Kidney (tissue), 13 donors: ENCODE measurements at regions not wholly inside any gene's neighbourhood (a gene's known extent, or its start where the extent isn't known, plus 50 kb on each side); places are given as distances from the start of the nearest gene placed in this dataset.

Experiments
- DNase-seq, 5 donors: peaks; one replicate each; pipeline ENCODE4 v3.0.0-alpha.2; 2013 to 2020
- FAIRE-seq: peaks from 2 replicates; lab custom pipeline; 2012; peaks lifted over from hg19 to GRCh38; lab: Jason Lieb, UNC
- H3K27ac ChIP-seq, 2 donors: one replicate each; pipeline ENCODE4 v1.7.0; 2013; ENCODE audit warnings: low read depth in 2 of 2, low read length in 2 of 2, inconsistent platforms in 1 of 2
- H3K27me3 ChIP-seq: one replicate; pipeline ENCODE4 v1.7.1; 2013; ENCODE audit warnings: low read length, inconsistent platforms; ENCODE audit not compliant: control insufficient read depth, insufficient read depth
- H3K36me3 ChIP-seq, 3 donors: one replicate each; pipeline versions ENCODE4 v1.7.0 to v1.7.1; 2013; ENCODE audit warnings: low read length in 3 of 3, control low read depth in 1 of 3, inconsistent platforms in 1 of 3; ENCODE audit not compliant: insufficient read depth in 3 of 3, control insufficient read depth in 2 of 3
- H3K4me1 ChIP-seq, 3 donors: one replicate each; pipeline versions ENCODE4 v1.7.0 to v1.7.1; 2013; ENCODE audit warnings: low read length in 3 of 3, inconsistent platforms in 1 of 3, low read depth in 1 of 3; ENCODE audit not compliant: control insufficient read depth in 2 of 3, insufficient read depth in 2 of 3
- H3K4me3 ChIP-seq, 3 donors: one replicate each; pipeline versions ENCODE4 v1.7.0 to v1.8.1; 2013; ENCODE audit warnings: low read length in 3 of 3, control low read depth in 1 of 3, inconsistent platforms in 1 of 3
- H3K9ac ChIP-seq, 3 donors: one replicate each; pipeline versions ENCODE4 v1.7.0 to v1.7.1; 2013; ENCODE audit warnings: low read length in 3 of 3, control low read depth in 1 of 3, inconsistent platforms in 1 of 3
- H3K9me3 ChIP-seq, 3 donors: one replicate each; pipeline versions ENCODE4 v1.7.0 to v1.7.1; 2013; ENCODE audit warnings: low read length in 3 of 3, control low read depth in 1 of 3, inconsistent platforms in 1 of 3; ENCODE audit not compliant: control insufficient read depth in 2 of 3, insufficient read depth in 1 of 3
- intact Hi-C: fragments of 100-400 bp; cut with DNase I; formaldehyde crosslinking; loops from one replicate; pipeline ENCODE4 v1.11.1; 2022
- TF ChIP-seq, protein P1 (sequence below): IDR thresholded peaks from 3 replicates; pipeline ENCODE4 v1.5.1; 2012; ENCODE audit warnings: mild to moderate bottlenecking, moderate library complexity, borderline replicate concordance; ENCODE audit not compliant: insufficient read depth; ENCODE audit errors: extremely low read depth
- donor health status: control.
- donor health status: control.
- donor health status: control.
- donor health status: control.
- donor health status: control.
- donor health status: DM: yes; HTN: yes; CAD: no.
- donor health status: Normal renal cell carcinoma (clear cell type).

DNA sequence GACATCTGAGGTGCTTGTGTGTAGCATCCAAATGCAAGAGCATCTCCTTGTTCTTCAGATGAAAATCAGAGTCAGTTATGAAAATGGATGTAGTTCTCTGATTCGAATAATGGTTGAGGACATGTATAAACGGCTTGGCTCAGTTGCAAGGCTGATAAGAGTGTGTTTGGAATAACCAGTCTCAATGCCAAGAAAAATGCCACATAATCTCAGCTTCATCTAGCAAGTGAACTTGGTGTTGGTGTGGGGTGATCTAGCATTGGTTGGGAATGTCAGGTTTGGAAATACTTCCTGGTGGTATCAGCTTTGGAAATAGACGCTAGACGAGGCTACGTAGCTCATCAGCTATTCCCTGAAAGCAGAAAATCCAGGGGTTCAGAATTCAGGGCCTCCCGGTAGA lies 362.0 kb downstream of the FGF9 start:
- H3K4me1 ChIP-seq = no peaks in the 10 kb centered on the region
- TF ChIP-seq, protein P1, sequence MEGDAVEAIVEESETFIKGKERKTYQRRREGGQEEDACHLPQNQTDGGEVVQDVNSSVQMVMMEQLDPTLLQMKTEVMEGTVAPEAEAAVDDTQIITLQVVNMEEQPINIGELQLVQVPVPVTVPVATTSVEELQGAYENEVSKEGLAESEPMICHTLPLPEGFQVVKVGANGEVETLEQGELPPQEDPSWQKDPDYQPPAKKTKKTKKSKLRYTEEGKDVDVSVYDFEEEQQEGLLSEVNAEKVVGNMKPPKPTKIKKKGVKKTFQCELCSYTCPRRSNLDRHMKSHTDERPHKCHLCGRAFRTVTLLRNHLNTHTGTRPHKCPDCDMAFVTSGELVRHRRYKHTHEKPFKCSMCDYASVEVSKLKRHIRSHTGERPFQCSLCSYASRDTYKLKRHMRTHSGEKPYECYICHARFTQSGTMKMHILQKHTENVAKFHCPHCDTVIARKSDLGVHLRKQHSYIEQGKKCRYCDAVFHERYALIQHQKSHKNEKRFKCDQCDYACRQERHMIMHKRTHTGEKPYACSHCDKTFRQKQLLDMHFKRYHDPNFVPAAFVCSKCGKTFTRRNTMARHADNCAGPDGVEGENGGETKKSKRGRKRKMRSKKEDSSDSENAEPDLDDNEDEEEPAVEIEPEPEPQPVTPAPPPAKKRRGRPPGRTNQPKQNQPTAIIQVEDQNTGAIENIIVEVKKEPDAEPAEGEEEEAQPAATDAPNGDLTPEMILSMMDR = no peak
- H3K36me3 ChIP-seq = no peaks in the 10 kb centered on the region
- DNase-seq (no peak), FAIRE-seq (no peak)
- intact Hi-C loops = no loop called here
- H3K4me3 ChIP-seq = no peak overlapping the region
- H3K9ac ChIP-seq = no peak overlapping the region
- H3K27me3 ChIP-seq = no peaks in the 10 kb centered on the region
- H3K27ac ChIP-seq = no peak overlapping the region
- no peaks in the 10 kb centered on the region for H3K9me3 ChIP-seq

DNA sequence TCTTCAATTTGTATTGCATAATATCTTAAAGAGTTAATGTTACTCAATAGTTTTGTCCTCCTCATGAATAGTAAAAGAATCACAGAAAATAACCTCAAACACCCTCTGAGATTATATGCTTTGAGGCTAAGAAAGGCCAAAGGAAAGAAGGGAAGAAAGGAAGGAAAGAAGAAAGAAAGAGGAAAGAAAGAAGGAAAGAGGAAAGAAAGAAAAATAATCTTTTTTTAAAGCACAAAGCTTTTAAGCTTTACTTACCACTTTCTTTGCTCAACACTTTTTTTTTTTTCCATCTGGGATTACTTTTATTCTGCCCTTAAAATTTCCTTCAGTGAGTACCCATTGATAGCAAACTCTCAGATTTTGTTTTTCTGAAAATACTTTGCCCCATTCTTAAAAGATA lies 369.1 kb downstream of the FGF9 start:
- no peaks in the 10 kb centered on the region for H3K36me3 ChIP-seq
- H3K9me3 ChIP-seq = no peaks in the 10 kb centered on the region
- TF ChIP-seq, protein P1 = no peak
- no peak overlapping the region for H3K4me3 ChIP-seq
- H3K4me1 ChIP-seq = no peaks in the 10 kb centered on the region
- FAIRE-seq = no peak
- H3K27ac ChIP-seq = no peak overlapping the region
- intact Hi-C loops = no loop called here
- no peak overlapping the region for H3K9ac ChIP-seq
- no peak for DNase-seq
- no peaks in the 10 kb centered on the region for H3K27me3 ChIP-seq

DNA sequence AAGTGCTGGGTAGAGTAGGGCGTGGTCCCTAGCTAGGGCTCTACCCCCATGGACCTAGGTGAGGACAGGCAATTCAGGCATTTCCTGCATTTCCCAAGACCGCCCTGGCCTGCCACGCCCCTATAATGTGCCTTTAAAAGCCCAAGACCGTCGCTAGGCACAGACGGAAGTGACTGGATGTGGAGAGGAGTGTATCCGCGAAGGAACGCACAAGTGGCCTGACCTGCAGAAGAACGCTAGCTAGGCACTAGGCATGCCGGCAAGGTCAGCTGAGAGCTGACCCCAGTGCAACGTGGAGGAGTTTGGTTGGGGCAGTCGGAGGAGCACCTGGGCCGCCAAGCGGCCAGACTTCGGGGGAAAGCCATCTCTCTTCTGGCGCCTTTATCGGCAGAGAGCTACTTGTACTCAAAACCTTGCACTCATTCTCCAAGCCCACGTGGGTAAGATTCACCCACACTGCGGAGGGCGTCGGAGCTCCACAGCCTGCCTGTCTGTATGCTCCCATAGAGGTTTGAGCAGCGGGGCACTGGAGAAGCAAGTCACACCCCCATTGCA lies 370.0 kb downstream of the FGF9 start:
- Histone ChIP-seq H3K27ac (no peak overlapping the region), H3K36me3 (no peaks in the 10 kb centered on the region), H3K4me3 (peak overlapping the region in 1 of 3 donors; percentile 48), H3K27me3 (no peaks in the 10 kb centered on the region), H3K4me1 (no peaks in the 10 kb centered on the region), H3K9me3 (no peaks in the 10 kb centered on the region), H3K9ac (no peak overlapping the region)
- FAIRE-seq (no peak), DNase-seq (no peak)
- TF ChIP-seq, protein P1 = no peak
- intact Hi-C loops = no loop called here

- Histone ChIP-seq H3K4me3 (peak overlapping the region in 1 of 3 donors; percentile 48), H3K4me1 (no peaks in the 10 kb centered on the region), H3K27ac (no peak overlapping the region), H3K9ac (no peak overlapping the region), H3K36me3 (no peaks in the 10 kb centered on the region), H3K9me3 (no peaks in the 10 kb centered on the region), H3K27me3 (no peaks in the 10 kb centered on the region)
- TF ChIP-seq, protein P1 = no peak
- intact Hi-C loops = no loop called here
- no peak for FAIRE-seq
- no peak for DNase-seq
Measured at GRCh38 chr13:22041741-22042140, 370.9 kb downstream of the FGF9 start.
